GM06990 (cell line): ENCODE measurements at regions not wholly inside any gene's neighbourhood (a gene's known extent, or its start where the extent isn't known, plus 50 kb on each side); places are given as distances from the start of the nearest gene placed in this dataset.

Experiments used
- DNase-seq: peaks from one replicate; pipeline ENCODE4 v3.0.0-alpha.2; 2011; ENCODE audit not compliant: insufficient read length; ENCODE audit errors: extremely low read depth
- H3K27me3 ChIP-seq: replicated peaks from 2 replicates; pipeline ENCODE4 v1.6.0; 2011; ENCODE audit warnings: low read length; ENCODE audit not compliant: control insufficient read depth, insufficient read depth
- H3K36me3 ChIP-seq: 2 replicates; pipeline ENCODE4 v1.5.1; 2011; ENCODE audit warnings: low read length; ENCODE audit not compliant: control insufficient read depth, insufficient read depth
- H3K4me3 ChIP-seq: replicated peaks from 2 replicates; pipeline ENCODE4 v1.5.1; 2011; ENCODE audit warnings: low read depth, mild to moderate bottlenecking, control low read depth, low read length
- CTCF ChIP-seq: IDR thresholded peaks from 2 replicates; pipeline ENCODE4 v1.5.1; 2011; ENCODE audit warnings: low read length, control low read depth, mild to moderate bottlenecking, inconsistent platforms; ENCODE audit not compliant: insufficient read depth, poor library complexity, severe bottlenecking

- no peak for DNase-seq
- Histone ChIP-seq H3K4me3 (no peak overlapping the region), H3K27me3 (no peaks in the 10 kb centered on the region), H3K36me3 (no peaks in the 10 kb centered on the region)
- TF ChIP-seq CTCF: no peak
Measured at GRCh38 chr21:16310176-16310575, 580.4 kb downstream of the USP25 start.

GRCh38 chr21:16311229-16311628 lies 581.4 kb downstream of the USP25 start:
- no peak for TF ChIP-seq CTCF
- Histone ChIP-seq H3K27me3 (no peaks in the 10 kb centered on the region), H3K4me3 (no peak overlapping the region), H3K36me3 (no peaks in the 10 kb centered on the region)
- no peak for DNase-seq

GRCh38 chr21:16312321-16312720 lies 582.5 kb downstream of the USP25 start:
- H3K36me3 ChIP-seq: no peaks in the 10 kb centered on the region
- DNase-seq: no peak
- no peak overlapping the region for H3K4me3 ChIP-seq
- no peaks in the 10 kb centered on the region for H3K27me3 ChIP-seq
- no peak for TF ChIP-seq CTCF

- TF ChIP-seq CTCF: no peak
- no peak overlapping the region for H3K4me3 ChIP-seq
- H3K36me3 ChIP-seq: no peaks in the 10 kb centered on the region
- H3K27me3 ChIP-seq: no peaks in the 10 kb centered on the region
- no peak for DNase-seq
Measured at GRCh38 chr21:16315223-16315622, 585.4 kb downstream of the USP25 start.

- DNase-seq: no peak
- no peaks in the 10 kb centered on the region for H3K36me3 ChIP-seq
- H3K4me3 ChIP-seq: no peak overlapping the region
- TF ChIP-seq CTCF: no peak
- H3K27me3 ChIP-seq: no peaks in the 10 kb centered on the region
Measured at GRCh38 chr21:16318651-16319300, 589.0 kb downstream of the USP25 start.

- TF ChIP-seq CTCF: no peak
- no peak for DNase-seq
- Histone ChIP-seq H3K27me3 (no peaks in the 10 kb centered on the region), H3K4me3 (no peak overlapping the region), H3K36me3 (no peaks in the 10 kb centered on the region)
Measured at GRCh38 chr21:16320110-16320509, 590.3 kb downstream of the USP25 start.
